DMS153 treated with DMSO at 0.1 percent for 48 hours (cell line): ENCODE measurements at regions not wholly inside any gene's neighbourhood (a gene's known extent, or its start where the extent isn't known, plus 50 kb on each side); places are given as distances from the start of the nearest gene placed in this dataset.

ENCODE experiments used
- DNase-seq: peaks from one replicate; lab custom pipeline; 2025; ENCODE audit not compliant: unreplicated experiment; lab: John Stamatoyannopoulos, UW

DNA sequence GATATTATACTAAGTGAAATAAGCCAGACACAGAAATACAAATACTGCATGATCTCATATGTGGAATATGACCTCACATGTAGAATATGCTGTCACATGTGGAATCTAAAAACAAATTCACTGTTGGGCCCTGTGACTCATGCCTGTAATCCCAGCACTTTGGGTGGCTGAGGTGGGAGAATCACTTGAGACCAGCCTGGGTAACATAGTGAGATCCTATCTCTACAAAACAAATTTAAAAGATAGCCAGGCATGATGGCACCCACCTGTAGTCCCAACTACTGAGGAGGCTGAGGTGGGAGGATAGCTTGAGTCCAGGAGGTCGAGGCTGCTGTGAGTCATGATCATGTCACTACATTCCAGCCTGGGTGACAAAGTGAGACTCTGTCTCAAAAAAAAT is 160.3 kb downstream of the PTEN start:
- no peak for DNase-seq

DNA sequence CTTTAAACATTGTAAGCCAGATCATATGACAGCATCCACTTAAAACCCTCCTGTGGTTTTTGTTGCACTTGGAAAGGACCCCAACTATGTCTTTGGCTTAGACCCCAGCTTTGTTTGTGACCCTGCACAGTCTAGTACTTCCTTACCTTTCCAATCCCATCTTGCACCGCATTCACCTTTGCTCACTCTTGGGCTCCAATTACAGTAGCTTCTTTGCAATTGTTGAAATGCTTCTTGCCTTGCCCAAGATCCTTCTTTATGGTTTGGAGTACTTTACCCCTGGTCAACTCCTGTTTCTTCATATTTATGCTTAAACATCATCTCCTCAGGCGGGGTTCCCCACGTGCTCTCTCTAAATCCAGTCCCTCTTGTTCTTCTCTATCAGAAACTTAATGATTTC is 162.6 kb downstream of the PTEN start:
- DNase-seq = no peak

GRCh38 chr10:88027570-88027969 is 164.1 kb downstream of the PTEN start:
- no peak for DNase-seq

DNA sequence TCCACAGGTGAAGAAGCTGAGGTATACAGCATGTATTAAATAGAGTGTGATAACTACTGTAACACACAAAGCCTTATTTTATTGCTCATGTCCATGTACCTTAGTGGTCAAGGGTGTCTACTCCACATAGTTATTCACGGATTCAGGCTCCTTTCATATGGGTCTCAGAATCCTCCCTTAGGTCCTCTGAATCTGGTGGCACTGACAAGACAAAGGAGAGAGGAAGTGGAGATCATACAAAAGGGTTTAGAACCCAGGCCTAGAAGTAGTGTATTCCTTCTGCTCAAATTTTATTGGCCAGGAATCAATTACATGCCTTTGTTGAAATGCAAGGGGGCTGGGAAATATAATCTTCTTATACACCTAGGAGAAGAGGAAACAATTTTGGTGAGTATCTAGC is 164.6 kb downstream of the PTEN start:
- no peak for DNase-seq

GRCh38 chr10:88028654-88029053 is 165.2 kb downstream of the PTEN start:
- DNase-seq = no peak

DNA sequence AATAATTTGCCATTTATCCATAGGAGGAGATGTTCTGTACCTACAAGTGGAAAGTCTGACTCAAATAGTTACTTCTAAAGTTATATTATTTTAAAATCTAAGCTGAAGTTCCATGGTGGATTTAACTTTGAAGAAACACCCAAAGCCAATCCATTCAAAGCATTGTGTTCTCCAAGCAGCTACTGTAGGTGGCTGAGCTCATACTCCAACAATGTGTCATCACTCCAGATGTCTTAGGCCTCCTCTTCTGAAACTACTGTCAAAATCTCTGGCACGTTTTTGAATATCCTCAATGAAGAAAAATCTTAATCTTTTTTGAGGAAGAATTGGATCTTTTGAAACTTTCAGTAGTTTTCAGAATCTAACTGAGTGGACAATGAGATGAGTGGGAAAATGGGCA is 169.1 kb downstream of the PTEN start:
- no peak for DNase-seq

GRCh38 chr10:88033385-88033784 is 170.0 kb downstream of the PTEN start:
- no peak for DNase-seq

GRCh38 chr10:88033793-88034192 is 170.4 kb downstream of the PTEN start:
- DNase-seq = no peak

- no peak for DNase-seq
Measured at GRCh38 chr10:88036126-88036525, 172.7 kb downstream of the PTEN start.

GRCh38 chr10:88037623-88038022 is 174.2 kb downstream of the PTEN start:
- DNase-seq = no peak

- no peak for DNase-seq
Measured at GRCh38 chr10:88038268-88038667, 174.8 kb downstream of the PTEN start.

GRCh38 chr10:88039496-88040200 is 176.2 kb downstream of the PTEN start:
- no peak for DNase-seq

- no peak for DNase-seq
Measured at GRCh38 chr10:88041243-88042159, 178.1 kb downstream of the PTEN start.

DNA sequence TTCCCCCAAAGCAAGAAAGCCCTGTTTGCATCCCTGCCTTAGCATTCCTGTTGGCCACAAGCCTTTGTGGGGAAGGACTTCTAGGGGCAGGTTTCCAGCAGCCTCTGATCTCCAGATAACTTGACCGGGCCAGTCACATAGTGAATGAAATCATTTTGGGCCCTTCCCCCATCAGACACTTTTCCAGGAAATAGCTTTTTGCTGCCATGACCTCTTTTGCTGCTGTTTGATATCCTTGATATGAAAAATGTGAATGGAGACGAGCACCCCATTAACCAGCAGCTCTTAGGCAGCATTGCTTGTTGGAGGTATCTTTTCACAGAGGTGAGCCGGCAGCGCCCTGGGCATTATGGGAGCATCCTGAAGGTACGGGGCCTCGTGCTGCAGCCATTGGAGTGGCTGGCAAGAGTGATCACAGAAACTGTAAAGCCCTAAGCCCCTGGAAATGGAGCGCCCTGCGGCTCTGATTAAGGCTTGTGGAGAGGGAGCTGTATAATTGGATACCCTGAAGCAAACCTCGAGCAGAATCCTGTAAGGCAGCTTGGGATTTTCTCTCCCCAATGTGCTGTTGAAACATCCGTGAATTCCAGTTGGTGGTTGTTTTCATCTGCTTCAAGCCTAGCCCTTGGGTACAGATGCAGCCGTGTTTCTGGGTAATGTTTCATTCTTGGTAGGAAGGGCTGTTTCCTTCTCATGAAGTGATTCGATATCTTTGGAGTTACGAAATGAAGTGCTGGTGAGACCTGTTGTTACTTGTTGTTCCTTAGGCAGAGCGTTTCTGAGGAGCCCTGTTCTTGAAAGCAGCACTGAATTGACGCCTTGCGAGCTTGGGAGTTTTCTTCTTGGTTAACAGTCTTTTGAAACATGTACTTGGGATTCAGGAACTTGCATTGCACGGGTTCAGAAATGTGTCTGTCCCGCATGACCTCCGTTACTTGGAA is 179.0 kb downstream of the PTEN start:
- DNase-seq = no peak

- no peak for DNase-seq
Measured at GRCh38 chr10:88045096-88045495, 181.7 kb downstream of the PTEN start.

- no peak for DNase-seq
Measured at GRCh38 chr10:88045656-88046415, 182.4 kb downstream of the PTEN start.

DNA sequence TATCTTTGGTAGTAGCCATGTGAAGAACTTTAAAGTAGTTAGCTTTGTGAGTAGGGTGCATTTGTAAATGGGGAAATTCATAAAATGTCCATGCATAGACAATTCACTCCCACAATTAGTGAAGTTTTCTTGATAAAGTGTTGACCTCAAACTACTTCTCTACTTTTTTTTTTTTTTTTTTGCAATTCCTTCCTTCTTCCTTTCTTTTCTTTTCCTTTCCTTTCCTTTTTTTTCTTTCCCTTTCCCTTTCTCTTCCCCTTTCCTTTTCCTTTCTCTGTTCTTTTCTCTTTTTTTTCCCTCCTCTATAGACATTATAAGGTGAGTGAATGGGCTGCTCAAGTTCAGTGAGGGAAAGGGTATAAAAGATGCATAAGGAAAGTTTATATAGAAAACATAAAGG is 184.2 kb downstream of the PTEN start:
- no peak for DNase-seq

GRCh38 chr10:88048312-88048711 is 184.9 kb downstream of the PTEN start:
- DNase-seq = no peak

DNA sequence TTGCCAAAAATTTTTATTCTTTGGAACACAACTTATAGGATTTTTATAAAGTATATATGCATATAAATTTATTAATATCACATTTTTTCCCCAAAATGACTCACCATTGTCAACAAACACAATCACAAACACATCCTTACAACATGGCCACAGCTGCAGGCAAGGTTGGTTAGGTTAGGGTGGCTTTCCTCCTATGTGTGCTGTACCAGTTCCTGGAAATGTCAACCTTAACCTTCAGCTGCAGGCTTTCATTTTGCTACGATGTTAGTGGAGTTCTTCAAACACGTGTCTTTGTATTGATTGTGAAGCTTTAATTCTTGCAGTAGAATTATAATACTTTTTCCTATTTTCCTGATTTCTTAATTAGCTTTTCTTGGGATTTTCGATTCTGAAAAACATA is 185.8 kb downstream of the PTEN start:
- no peak for DNase-seq

GRCh38 chr10:88057720-88058119 is 194.3 kb downstream of the PTEN start:
- DNase-seq = no peak

DNA sequence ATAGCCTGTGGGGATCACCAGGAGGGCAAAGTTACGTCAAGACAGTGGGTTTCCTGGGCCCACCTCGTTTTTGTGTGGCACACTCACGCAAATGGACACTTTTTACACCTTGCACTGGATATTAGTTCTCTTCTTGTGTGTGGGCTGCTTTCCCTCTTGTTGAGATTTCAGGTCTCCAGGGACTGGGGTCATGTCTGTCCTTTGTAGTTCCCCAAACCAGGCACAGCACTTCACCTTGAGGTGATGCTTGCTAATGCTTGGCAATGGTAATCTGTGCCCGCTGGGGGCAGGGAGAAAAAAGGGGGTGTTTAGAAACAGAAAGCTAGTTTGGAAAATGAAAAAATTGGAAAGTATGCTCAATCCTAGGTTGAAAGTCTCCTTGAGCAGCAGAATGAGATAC is 195.3 kb downstream of the PTEN start:
- DNase-seq = no peak
